Heart left ventricle (tissue), 13 donors: ENCODE measurements at regions not wholly inside any gene's neighbourhood (a gene's known extent, or its start where the extent isn't known, plus 50 kb on each side); places are given as distances from the start of the nearest gene placed in this dataset.

Experiments
- POLR2A ChIP-seq, 2 donors: fragments of 450-650 bp; IDR thresholded peaks; one replicate each; pipeline ENCODE4 v1.6.1; 2017; ENCODE audit warnings: antibody characterized with exemption in 2 of 2, mild to moderate bottlenecking in 2 of 2, moderate library complexity in 2 of 2
- TF ChIP-seq, protein P1 (sequence below), 12 donors: fragments of 200-600 bp; sonication (generic) in 4 of 12; IDR thresholded peaks; one replicate each; pipeline versions ENCODE4 v1.5.0 to v1.8.0; 2018 to 2022; ENCODE audit warnings: antibody characterized with exemption in 12 of 12, mild to moderate bottlenecking in 5 of 12
- donor health status: ischemic (EF 13 %, LVEDD 7.1; RV severe dilation, severe dysfunction).
- donor health status: DM: no; HTN: yes; CAD: no.
- donor health status: DM: no; HTN: no; CAD: no.
- donor health status: ischemic (EF 25% LVEDD 6.9; RV normal size, moderate dysfunction).
- donor health status: ischemic (EF 25% LVEDD 5.7; RV mildly dilated, moderate dysfunction).
- donor health status: ischemic (EF 35%, LVEDD 5.7; RV mildly dilated, moderate dysfunction).
- donor health status: nonischemic (EF 11% LVEDD 7.7; RV severe dilation, severe dysfunction).
- donor health status: DM: yes; HTN: yes; CAD: no.
- donor health status: PGD.
- donor health status: ischemic (EF 29% LVEDD 5.4; RV normal size, mild dysfunction).
- donor health status: nonischemic (EF 23%, LVEDD 6.1; RV moderate dilation, normal function).

DNA sequence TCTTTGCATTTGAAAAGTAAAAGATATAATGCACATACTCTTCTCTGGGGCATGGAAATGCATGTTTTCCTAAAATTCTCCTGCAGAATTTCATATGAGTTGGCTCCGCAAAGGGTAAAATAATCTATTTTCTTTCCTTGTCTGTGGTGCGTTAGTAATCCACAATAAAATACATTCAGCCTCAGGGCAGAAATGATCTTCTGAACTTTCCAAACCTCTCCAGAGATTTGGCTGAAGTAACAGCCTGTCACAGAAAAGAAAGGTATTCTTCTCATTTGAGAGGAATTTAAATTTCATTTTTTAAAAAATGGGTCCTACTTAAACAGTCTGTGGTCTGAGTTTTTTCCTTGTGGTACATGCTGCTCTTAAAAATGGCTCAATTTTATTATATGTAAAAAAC lies 182.7 kb upstream of the DCBLD2 start:
- TF ChIP-seq, protein P1, sequence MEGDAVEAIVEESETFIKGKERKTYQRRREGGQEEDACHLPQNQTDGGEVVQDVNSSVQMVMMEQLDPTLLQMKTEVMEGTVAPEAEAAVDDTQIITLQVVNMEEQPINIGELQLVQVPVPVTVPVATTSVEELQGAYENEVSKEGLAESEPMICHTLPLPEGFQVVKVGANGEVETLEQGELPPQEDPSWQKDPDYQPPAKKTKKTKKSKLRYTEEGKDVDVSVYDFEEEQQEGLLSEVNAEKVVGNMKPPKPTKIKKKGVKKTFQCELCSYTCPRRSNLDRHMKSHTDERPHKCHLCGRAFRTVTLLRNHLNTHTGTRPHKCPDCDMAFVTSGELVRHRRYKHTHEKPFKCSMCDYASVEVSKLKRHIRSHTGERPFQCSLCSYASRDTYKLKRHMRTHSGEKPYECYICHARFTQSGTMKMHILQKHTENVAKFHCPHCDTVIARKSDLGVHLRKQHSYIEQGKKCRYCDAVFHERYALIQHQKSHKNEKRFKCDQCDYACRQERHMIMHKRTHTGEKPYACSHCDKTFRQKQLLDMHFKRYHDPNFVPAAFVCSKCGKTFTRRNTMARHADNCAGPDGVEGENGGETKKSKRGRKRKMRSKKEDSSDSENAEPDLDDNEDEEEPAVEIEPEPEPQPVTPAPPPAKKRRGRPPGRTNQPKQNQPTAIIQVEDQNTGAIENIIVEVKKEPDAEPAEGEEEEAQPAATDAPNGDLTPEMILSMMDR (IDR thresholded peaks at IDR 0.05) = no peak
- TF ChIP-seq POLR2A (IDR thresholded peaks at IDR 0.05) = no peak
